NOMO-1 (cell line): ENCODE measurements at regions not wholly inside any gene's neighbourhood (a gene's known extent, or its start where the extent isn't known, plus 50 kb on each side); places are given as distances from the start of the nearest gene placed in this dataset.
"Not testable (repeated sequence)": the region's sequence is repeated elsewhere in the genome, so short reads cannot be mapped to it uniquely, and the experiment has no call there.

ENCODE experiments used
- DNase-seq, 2 experiments: peaks; one replicate each; lab custom pipeline; 2025; ENCODE audit not compliant: unreplicated experiment in 2 of 2; lab: John Stamatoyannopoulos, UW

- DNase-seq, result no peak
Observed at GRCh38 chr3:127420829-127421228, 133.0 kb upstream of the PRR20G start.

GRCh38 chr3:127419641-127420553 is 132.1 kb upstream of the PRR20G start:
- DNase-seq, result no peak

- no peak for DNase-seq
Observed at GRCh38 chr3:127419182-127419581, 131.3 kb upstream of the PRR20G start.

GRCh38 chr3:127418560-127419147 is 130.8 kb upstream of the PRR20G start:
- DNase-seq, result no peak

- no peak for DNase-seq
Observed at GRCh38 chr3:127417709-127418559, 130.1 kb upstream of the PRR20G start.

- no peak for DNase-seq
Observed at GRCh38 chr3:127413871-127414270, 126.0 kb upstream of the PRR20G start.

GRCh38 chr3:127413318-127413673 is 125.5 kb upstream of the PRR20G start:
- no peak for DNase-seq

GRCh38 chr3:127412578-127413317 is 124.9 kb upstream of the PRR20G start:
- no peak for DNase-seq

- DNase-seq, result not testable (repeated sequence)
Observed at GRCh38 chr3:127411875-127412274, 124.0 kb upstream of the PRR20G start.

- DNase-seq, result no peak
Observed at GRCh38 chr3:127411083-127411727, 123.4 kb upstream of the PRR20G start.

- no peak for DNase-seq
Observed at GRCh38 chr3:127410678-127411077, 122.8 kb upstream of the PRR20G start.

- no peak for DNase-seq
Observed at GRCh38 chr3:127410137-127410488, 122.3 kb upstream of the PRR20G start.

GRCh38 chr3:127409421-127410136 is 121.7 kb upstream of the PRR20G start:
- DNase-seq, result no peak

GRCh38 chr3:127408684-127409420 is 121.0 kb upstream of the PRR20G start:
- no peak for DNase-seq

- DNase-seq, result no peak
Observed at GRCh38 chr3:127408022-127408683, 120.3 kb upstream of the PRR20G start.

GRCh38 chr3:127407026-127407939 is 119.4 kb upstream of the PRR20G start:
- DNase-seq, result no peak

GRCh38 chr3:127406309-127407025 is 118.6 kb upstream of the PRR20G start:
- DNase-seq, result peak in 1 of 2 experiments; percentile 12
